HCT116 (cell line): ENCODE measurements at regions not wholly inside any gene's neighbourhood (a gene's known extent, or its start where the extent isn't known, plus 50 kb on each side); places are given as distances from the start of the nearest gene placed in this dataset.

Source experiments
- ATAC-seq: fragments of 200-7000 bp; cut with Tn5 transposase; 2 replicates; pipeline ENCODE4 v1.9.1; 2020; ENCODE audit warnings: mild to moderate bottlenecking, moderate library complexity
- BruUV-seq: library from RNA; stranded (reverse); fragments of 400-500 nt; replicated peaks from 2 replicates; lab custom pipeline; 2021; lab: Mats Ljungman, UMichigan
- CTCF ChIA-PET: fragments of 300-600 bp; sonication (Branson Sonifier 250); formaldehyde crosslinking; loops from one replicate; lab custom pipeline; 2021; ENCODE audit warnings: antibody characterized with exemption; lab: Charles Lee
- POLR2A ChIA-PET: fragments of 300-600, 350-600 bp; sonication (Branson Sonifier 250); formaldehyde crosslinking; loops from one replicate; lab custom pipeline; 2021; ENCODE audit warnings: antibody characterized with exemption; lab: Charles Lee
- RAD21 ChIA-PET, 2 experiments: fragments of 300-600 bp; sonication (Branson Sonifier 250); formaldehyde crosslinking; loops; one replicate each; lab custom pipeline; 2023; ENCODE audit warnings: low total read pairs in 2 of 2; ENCODE audit not compliant: uncharacterized antibody in 2 of 2, unreplicated experiment in 2 of 2, low non-redundant PET in 1 of 2; lab: Charles Lee
- DNase-seq: peaks from one replicate; pipeline ENCODE4 v3.0.0-alpha.2; 2010; ENCODE audit warnings: low read depth, low spot score
- H2AFZ ChIP-seq: fragments of 200-600 bp; shearing (Covaris generic), sonication (generic); 2 replicates; pipeline ENCODE4 v1.6.1; 2017; ENCODE audit warnings: low read depth, mixed run types, mixed read lengths, antibody characterized with exemption, low read length; ENCODE audit not compliant: poor library complexity, severe bottlenecking
- H3K27ac ChIP-seq: 2 replicates; pipeline ENCODE4 v1.5.1; 2012; ENCODE audit warnings: low read depth, low read length
- H3K27me3 ChIP-seq: fragments of 200-600 bp; sonication (generic); 2 replicates; pipeline ENCODE4 v1.6.1; 2016; ENCODE audit warnings: mixed run types, low read length, mixed read lengths; ENCODE audit not compliant: insufficient read depth
- H3K36me3 ChIP-seq, 2 experiments: fragments of 200-500 bp in 1 of 2; fragments of 200-600 bp in 1 of 2; sonication (Bioruptor generic) in 1 of 2; sonication (generic) in 1 of 2; 2 replicates each; pipeline versions ENCODE4 v1.5.1 to v1.6.1; 2014 to 2016; ENCODE audit warnings: low read length in 2 of 2, inconsistent platforms in 1 of 2, mixed read lengths in 1 of 2, mixed run types in 1 of 2; ENCODE audit not compliant: insufficient read depth in 2 of 2, control insufficient read depth in 1 of 2
- H3K4me1 ChIP-seq, 2 experiments: fragments of 200-600 bp in 1 of 2; sonication (generic) in 1 of 2; 2 replicates each; pipeline versions ENCODE4 v1.5.1 to v1.6.1; 2012 to 2017; ENCODE audit warnings: low read length in 2 of 2, inconsistent platforms in 1 of 2, mild to moderate bottlenecking in 1 of 2, mixed read lengths in 1 of 2, mixed run types in 1 of 2, moderate library complexity in 1 of 2; ENCODE audit not compliant: insufficient read depth in 2 of 2, control insufficient read depth in 1 of 2
- H3K4me2 ChIP-seq: fragments of 200-600 bp; sonication (generic); 2 replicates; pipeline ENCODE4 v1.6.1; 2017; ENCODE audit warnings: mixed run types, low read length, mixed read lengths
- H3K4me3 ChIP-seq, 2 experiments: fragments of 200-600 bp in 1 of 2; sonication (generic) in 1 of 2; replicated peaks in 1 of 2; 2 replicates each; pipeline ENCODE4 v1.5.1; 2011 to 2016; ENCODE audit warnings: low read length in 2 of 2, control low read depth in 1 of 2, low read depth in 1 of 2, mild to moderate bottlenecking in 1 of 2, mixed read lengths in 1 of 2, mixed run types in 1 of 2
- H3K79me2 ChIP-seq: fragments of 200-600 bp; sonication (generic); 2 replicates; pipeline ENCODE4 v1.6.1; 2017; ENCODE audit warnings: mild to moderate bottlenecking, mixed run types, low read length, moderate library complexity, mixed read lengths; ENCODE audit not compliant: insufficient read depth
- H3K9ac ChIP-seq: fragments of 200-600 bp; sonication (generic); 2 replicates; pipeline ENCODE4 v1.6.1; 2016; ENCODE audit warnings: low read length, mixed read lengths
- H3K9me2 ChIP-seq: fragments of 200-600 bp; sonication (generic), shearing (Covaris generic); 2 replicates; pipeline ENCODE4 v1.6.1; 2017; ENCODE audit warnings: mixed run types, mild to moderate bottlenecking, moderate library complexity; ENCODE audit not compliant: insufficient read depth
- H3K9me3 ChIP-seq, 2 experiments: fragments of 200-500 bp in 1 of 2; fragments of 200-600 bp in 1 of 2; sonication (Bioruptor generic) in 1 of 2; sonication (generic) in 1 of 2; 2 replicates each; pipeline ENCODE4 v1.6.1; 2014 to 2017; ENCODE audit warnings: low read length in 2 of 2, mixed read lengths in 2 of 2, inconsistent platforms in 1 of 2, low read depth in 1 of 2, mild to moderate bottlenecking in 1 of 2, mixed run types in 1 of 2, moderate library complexity in 1 of 2; ENCODE audit not compliant: control insufficient read depth in 1 of 2, insufficient read depth in 1 of 2
- H4K20me1 ChIP-seq: fragments of 200-600 bp; sonication (generic), shearing (Covaris generic); 2 replicates; pipeline ENCODE4 v1.6.1; 2017; ENCODE audit warnings: mixed run types, mild to moderate bottlenecking, moderate library complexity; ENCODE audit not compliant: insufficient read depth
- EGR1 ChIP-seq: IDR thresholded peaks from 2 replicates; pipeline ENCODE4 v1.6.1; 2012; ENCODE audit warnings: low read depth
- EZH2phosphoT487 ChIP-seq: fragments of 200-600 bp; IDR thresholded peaks from 2 replicates; pipeline ENCODE4 v1.6.1; 2018; ENCODE audit warnings: antibody characterized with exemption, borderline replicate concordance
- POLR2A ChIP-seq: IDR thresholded peaks from 2 replicates; pipeline ENCODE4 v1.7.0; 2011; ENCODE audit warnings: borderline replicate concordance; ENCODE audit not compliant: insufficient read depth, insufficient read length; ENCODE audit errors: extremely low read depth
- POLR2AphosphoS5 ChIP-seq: IDR thresholded peaks from 2 replicates; pipeline ENCODE4 v1.6.1; 2011; ENCODE audit warnings: mild to moderate bottlenecking, low read depth, low read length, moderate library complexity
- RAD21 ChIP-seq: IDR thresholded peaks from 2 replicates; pipeline ENCODE4 v1.6.1; 2012; ENCODE audit warnings: low read depth, mild to moderate bottlenecking
- SRF ChIP-seq: IDR thresholded peaks from 2 replicates; pipeline ENCODE4 v1.6.1; 2012; ENCODE audit warnings: low read depth
- ZFX ChIP-seq: fragments of 450-650 bp; IDR thresholded peaks from 2 replicates; pipeline ENCODE4 v1.6.1; 2017
- intact Hi-C: fragments of 100-400 bp; cut with micrococcal nuclease; formaldehyde crosslinking; loops from 2 replicates; pipeline ENCODE4 v1.10.0; 2022
- TF ChIP-seq, protein P1 (sequence below), 3 experiments: fragments of 200-600 bp in 1 of 3; sonication (generic) in 1 of 3; IDR thresholded peaks in 2 of 3; conservative IDR thresholded peaks in 1 of 3; 2 replicates each; pipeline ENCODE4 v1.5.1; 2012 to 2017; ENCODE audit warnings: low read depth in 2 of 3, low read length in 2 of 3, antibody characterized with exemption in 1 of 3, borderline replicate concordance in 1 of 3, control low read depth in 1 of 3, mild to moderate bottlenecking in 1 of 3, mixed read lengths in 1 of 3, mixed run types in 1 of 3, moderate library complexity in 1 of 3; ENCODE audit not compliant: insufficient read depth in 1 of 3
- TF ChIP-seq, protein P2 (sequence below): IDR thresholded peaks from 2 replicates; pipeline ENCODE4 v1.6.1; 2012
- TF ChIP-seq, protein P3 (sequence below): IDR thresholded peaks from 2 replicates; pipeline ENCODE4 v1.6.1; 2012

DNA sequence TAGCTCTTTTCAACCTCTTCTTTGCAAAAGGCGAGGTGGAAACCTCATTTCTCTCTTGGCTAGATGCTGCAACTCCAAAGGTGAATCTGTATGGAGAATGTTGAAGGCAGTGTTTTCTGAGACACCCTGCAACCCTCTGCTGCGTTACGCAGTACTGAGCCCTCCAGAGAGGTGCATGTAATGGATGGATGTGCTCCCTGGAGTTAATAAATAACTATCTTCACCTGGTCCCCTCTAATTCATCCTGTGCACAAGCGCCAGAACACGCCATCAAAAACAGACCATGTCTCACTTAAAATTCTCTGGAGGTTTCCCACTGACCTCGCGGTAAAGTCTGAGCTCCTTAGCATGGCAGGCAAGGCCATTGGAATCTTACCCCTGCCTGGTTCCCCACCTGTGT lies 234.4 kb upstream of the PWP1 start (continued):
- TF ChIP-seq POLR2AphosphoS5 (no peak), POLR2A (no peak), ZFX (no peak), EZH2phosphoT487 (no peak), RAD21 (no peak)
- TF ChIP-seq, protein P1, sequence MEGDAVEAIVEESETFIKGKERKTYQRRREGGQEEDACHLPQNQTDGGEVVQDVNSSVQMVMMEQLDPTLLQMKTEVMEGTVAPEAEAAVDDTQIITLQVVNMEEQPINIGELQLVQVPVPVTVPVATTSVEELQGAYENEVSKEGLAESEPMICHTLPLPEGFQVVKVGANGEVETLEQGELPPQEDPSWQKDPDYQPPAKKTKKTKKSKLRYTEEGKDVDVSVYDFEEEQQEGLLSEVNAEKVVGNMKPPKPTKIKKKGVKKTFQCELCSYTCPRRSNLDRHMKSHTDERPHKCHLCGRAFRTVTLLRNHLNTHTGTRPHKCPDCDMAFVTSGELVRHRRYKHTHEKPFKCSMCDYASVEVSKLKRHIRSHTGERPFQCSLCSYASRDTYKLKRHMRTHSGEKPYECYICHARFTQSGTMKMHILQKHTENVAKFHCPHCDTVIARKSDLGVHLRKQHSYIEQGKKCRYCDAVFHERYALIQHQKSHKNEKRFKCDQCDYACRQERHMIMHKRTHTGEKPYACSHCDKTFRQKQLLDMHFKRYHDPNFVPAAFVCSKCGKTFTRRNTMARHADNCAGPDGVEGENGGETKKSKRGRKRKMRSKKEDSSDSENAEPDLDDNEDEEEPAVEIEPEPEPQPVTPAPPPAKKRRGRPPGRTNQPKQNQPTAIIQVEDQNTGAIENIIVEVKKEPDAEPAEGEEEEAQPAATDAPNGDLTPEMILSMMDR (IDR thresholded peaks at IDR 0.05 in 2 of 3, conservative IDR thresholded peaks at IDR 0.05 in 1 of 3; ENCODE audit: borderline replicate concordance in 1 of 3, insufficient read depth in 1 of 3, low read depth in 2 of 3, low read length in 2 of 3), result no peak

DNA sequence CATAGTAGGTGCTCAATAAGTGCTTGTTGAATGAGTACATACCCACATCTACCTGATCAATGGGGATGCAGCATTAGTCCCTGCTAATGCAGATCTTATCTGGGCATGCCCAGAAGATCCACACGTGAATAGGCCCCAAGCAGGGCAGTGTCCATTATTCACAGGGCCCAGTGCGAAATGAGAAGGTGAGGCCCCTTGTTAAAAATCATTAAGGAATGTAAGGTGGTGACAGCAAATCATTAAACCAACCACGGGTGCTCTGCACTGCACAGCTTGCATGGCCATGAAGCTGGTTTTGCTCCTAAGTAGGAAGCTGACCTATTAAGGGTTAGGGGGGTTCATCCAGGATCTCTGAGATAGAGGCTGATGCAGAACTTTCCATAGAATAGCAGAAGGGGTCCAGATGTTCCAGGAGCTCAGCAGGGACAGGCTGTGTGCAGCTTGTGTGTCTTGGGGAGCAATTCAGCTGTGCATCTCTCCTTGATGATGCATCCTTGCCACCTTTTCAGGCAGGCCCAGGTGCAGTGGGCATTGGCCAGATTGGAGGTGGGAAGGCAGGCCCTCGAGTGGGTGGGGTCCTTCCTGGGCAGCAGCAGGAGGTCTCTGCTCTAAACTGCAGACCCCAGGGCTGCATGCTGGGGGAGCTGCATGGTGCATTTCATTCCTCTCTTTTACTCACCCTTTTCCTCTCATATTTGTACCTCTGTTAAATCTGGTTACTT lies 231.3 kb upstream of the PWP1 start:
- Histone ChIP-seq H2AFZ (no peak overlapping the region), H3K4me2 (no peak overlapping the region), H3K27ac (no peak overlapping the region), H4K20me1 (no peaks in the 10 kb centered on the region), H3K36me3 (no peaks in the 10 kb centered on the region), H3K4me3 (no peak overlapping the region), H3K9me2 (no peaks in the 10 kb centered on the region), H3K79me2 (no peaks in the 10 kb centered on the region), H3K27me3 (peaks cover 2% of the 10 kb centered on the region; the same call in 1 of the 2 replicates), H3K4me1 (no peaks in the 10 kb centered on the region), H3K9ac (no peak overlapping the region), H3K9me3 (no peaks in the 10 kb centered on the region)
- ChIA-PET RAD21 (no interaction called here), CTCF (no interaction called here), POLR2A (no interaction called here)
- ATAC-seq (no peak), DNase-seq (no peak)
- TF ChIP-seq, protein P2, sequence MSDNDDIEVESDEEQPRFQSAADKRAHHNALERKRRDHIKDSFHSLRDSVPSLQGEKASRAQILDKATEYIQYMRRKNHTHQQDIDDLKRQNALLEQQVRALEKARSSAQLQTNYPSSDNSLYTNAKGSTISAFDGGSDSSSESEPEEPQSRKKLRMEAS, result no peak
- no peak for TF ChIP-seq SRF
- TF ChIP-seq RAD21, result no peak
- no peak for TF ChIP-seq ZFX
- TF ChIP-seq, protein P3, sequence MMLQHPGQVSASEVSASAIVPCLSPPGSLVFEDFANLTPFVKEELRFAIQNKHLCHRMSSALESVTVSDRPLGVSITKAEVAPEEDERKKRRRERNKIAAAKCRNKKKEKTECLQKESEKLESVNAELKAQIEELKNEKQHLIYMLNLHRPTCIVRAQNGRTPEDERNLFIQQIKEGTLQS, result no peak
- no peak for TF ChIP-seq EGR1
- no peak for TF ChIP-seq POLR2A
- intact Hi-C loops, result no loop called here
- BruUV-seq, result no TSS peak
